GM19328 (cell line): ENCODE measurements at regions not wholly inside any gene's neighbourhood (a gene's known extent, or its start where the extent isn't known, plus 50 kb on each side); places are given as distances from the start of the nearest gene placed in this dataset.
"Not testable (repeated sequence)": the region's sequence is repeated elsewhere in the genome, so short reads cannot be mapped to it uniquely, and the experiment has no call there.

ENCODE experiments used
- ATAC-seq: cut with Tn5 transposase; IDR thresholded peaks from one replicate; pipeline ENCODE4 v1.9.1; 2021; ENCODE audit warnings: mild to moderate bottlenecking, moderate library complexity; ENCODE audit not compliant: unreplicated experiment

DNA sequence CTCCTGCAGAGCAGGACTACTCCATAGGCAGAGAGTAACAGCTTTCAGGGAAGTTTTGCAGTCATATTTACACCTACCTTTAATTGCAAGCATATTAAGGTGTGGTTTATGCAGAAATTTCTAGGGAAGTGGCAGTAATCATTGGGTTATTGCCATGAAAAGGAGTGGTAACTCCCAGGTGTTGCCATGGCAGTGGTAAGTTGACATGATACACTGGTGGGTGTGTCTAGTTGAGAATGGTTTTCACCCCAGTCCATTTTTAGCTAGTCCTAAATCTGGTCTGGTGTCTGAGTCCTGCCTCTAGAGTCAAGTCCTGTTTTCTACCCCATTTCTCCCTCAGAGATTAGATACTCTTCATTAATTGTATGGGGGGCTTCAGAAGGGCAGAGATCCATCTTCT is 128.4 kb upstream of the GMNC start:
- ATAC-seq, result no peak

DNA sequence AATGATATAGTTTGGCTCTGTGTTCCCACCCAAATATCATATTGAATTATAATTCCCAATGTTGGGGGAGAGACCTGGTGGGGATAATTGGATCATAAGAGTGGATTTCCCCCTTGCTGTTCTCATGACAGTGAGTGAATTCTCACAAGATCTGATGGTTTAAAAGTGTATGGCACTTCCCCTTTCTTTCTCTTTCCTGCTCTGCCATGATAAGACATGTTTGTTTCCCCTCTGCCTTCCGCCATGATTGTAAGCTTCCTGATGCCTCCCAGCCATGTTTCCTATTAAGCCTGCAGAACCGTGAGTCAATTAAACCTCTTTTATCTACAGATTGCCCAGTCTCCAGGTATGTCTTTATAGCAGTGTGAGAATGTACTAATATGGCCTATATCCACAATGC is 126.7 kb upstream of the GMNC start:
- ATAC-seq, result no peak

DNA sequence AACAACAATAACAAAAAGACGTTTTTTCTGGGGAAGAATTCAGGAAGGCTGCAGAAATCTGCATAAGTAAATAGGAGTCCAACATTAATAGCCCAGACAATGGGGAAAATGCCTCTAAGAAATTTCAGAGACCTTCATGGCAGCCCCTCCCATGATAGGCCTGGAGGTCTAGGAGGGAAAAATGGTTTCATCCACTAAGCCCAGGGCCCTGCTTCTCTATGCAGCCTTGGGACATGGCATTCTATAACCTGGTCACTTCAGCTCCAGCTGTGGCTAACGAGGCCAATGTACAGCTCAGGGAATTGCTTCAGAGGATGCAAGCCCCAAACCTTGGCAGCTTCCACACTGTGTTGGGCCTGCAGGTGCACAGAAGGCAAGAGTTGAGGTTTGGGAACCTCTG is 125.6 kb upstream of the GMNC start:
- ATAC-seq, result no peak

DNA sequence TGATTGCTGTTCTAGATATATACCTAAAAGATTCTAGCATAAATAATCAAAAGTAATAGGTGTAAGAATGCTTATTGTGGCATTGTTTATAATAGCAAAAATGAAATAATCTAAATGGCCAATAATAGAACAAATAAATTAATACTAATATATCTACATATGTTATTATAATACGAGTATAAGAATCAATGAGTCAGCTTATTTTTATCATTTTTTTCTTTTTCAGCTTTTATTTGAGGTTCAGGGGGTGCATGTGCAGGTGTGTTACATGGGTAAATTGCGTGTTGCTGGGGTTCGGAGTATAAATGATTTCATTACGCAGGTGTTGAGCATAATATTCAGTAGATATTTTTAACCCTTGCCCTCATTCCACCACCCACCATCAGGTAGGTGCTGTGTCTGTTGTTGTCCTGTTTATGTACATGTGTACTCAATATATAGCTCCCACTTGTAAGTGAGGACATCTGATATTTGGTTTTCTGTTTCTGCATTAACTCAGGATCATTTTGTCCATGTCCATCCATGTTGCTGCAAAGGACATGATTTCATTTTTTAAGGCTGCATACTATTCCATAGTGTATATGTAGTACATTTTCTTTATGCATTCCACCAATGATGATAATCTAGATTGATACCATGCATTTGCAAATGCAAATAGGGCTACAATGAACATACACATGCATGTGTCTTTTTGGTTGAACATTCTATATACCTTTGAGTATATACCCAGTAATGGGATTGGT is 122.2 kb upstream of the GMNC start:
- no peak for ATAC-seq

DNA sequence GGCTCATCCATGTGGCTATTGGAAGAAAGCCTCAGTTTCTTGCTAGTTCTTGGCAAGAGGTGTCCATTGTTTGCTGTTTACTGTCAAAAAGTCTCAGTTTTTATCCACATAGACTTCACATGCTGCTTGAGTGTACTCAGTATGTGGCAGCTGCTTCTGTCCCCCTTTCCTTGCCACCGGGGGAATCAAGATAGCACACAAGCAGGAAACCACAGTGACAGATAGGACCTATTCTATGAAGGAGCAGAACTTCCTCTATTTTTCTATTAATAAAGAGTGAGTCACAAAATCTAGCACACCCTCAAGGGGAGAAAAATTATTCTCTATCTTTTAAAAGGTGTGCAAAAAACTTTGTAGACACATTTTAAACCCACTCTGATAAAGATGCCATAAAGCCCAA is 121.4 kb upstream of the GMNC start:
- ATAC-seq, result no peak

DNA sequence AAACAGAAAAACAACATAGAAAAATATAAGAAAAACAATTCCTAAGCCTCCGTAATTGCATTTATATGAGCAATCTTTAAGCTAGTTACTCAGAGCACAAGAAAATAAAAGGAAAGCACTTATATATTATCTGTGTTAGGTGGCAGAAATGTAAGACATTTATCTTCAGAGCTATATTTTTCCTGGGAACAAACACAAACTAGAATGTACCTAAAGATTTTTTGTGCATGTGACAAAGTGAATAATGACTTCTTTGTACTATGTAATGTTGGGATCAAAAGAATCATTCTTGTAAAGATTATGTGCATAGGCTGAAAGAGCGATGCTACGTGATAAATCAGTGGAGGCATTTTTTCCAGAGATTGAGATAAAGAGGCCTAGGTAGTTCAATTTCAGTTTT is 111.3 kb upstream of the GMNC start:
- ATAC-seq, result no peak

DNA sequence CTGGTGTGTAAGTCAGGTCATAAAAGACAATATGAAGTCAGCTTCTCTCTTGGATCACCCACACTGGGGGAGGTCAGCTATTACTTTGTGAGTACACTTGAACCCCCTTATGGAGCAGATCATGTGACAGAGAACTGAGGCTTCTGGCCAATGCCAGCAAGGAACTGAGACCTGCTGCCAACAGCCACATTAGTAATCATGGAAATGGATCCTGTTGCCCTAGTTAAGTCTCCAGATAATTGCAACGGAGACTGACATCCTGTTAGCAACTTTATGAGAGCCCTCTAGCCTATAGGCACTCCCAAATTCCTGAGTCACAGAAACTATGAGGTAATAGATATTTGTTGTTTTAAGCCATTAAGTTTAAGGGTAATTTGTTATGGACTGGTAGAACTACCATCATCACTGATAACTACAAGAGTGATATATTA is 110.4 kb upstream of the GMNC start:
- no peak for ATAC-seq

DNA sequence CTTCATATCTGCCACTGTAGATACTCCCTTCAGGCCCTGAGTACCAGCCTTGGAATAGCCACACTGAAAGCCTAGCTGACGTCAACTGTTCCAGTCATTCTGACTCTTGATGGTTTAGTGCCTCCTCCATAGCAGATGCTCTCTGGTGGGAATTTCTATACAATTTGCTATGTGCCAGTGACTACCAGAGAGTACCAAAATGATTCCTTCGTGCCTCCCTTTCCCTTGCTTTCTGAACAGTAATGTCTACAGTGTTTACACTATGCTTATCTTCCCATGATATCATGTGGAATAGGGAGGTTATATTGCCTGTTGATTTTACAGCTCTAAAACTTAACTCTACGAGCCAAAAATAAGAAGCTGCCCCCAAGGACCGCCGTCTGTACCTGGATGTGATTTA is 109.7 kb upstream of the GMNC start:
- ATAC-seq, result no peak

DNA sequence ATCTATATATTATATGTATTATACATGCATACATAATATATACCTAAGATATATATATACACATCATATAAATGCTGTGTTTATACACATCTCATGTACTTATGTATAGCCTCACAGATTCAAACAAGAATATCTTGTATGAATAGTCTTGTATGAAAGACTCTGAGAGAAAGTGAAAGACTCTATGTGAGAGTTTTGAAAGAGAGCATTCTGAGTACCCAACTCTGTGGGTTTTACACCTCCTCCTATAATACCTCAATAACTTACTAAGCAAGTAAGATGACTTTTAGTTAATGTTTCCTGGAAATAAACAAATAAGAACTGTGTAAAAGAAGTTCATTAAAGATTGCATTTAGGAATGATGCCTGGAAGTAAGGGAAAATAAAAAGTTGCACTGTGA is 108.1 kb upstream of the GMNC start:
- no peak for ATAC-seq

DNA sequence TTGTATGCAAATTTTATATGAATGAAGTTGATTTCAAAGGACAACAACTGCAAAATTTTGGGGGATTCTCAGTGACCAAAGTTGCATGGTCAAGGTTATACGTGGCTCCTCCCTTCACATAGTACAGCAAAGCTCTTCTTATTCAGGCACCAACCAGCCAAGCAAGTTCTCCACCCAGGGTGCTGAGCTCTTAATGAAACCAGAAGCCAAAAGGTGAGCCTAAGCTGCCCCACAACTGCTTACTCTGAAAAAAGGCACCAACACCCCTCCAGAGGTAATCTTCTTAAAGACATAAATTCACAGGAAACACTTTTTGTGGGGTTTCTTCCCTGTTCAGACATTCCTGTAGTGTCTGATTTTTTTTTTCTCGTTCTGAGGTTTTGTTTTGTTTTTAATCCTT is 106.1 kb upstream of the GMNC start:
- ATAC-seq, result no peak

DNA sequence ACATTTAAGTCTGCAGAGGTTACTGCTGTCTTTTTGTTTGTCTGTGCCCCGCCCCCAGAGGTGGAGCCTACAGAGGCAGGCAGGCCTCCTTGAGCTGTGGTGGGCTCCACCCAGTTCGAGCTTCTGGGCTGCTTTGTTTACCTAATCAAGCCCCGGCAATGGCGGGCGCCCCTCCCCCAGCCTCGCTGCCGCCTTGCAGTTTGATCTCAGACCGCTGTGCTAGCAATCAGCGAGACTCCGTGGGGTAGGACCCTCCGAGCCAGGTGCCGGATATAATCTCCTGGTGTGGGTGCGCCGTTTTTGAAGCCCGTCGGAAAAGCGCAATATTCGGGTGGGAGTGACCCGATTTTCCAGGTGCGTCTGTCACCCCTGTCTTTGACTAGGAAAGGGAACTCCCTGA is 102.4 kb upstream of the GMNC start:
- not testable (repeated sequence) for ATAC-seq

DNA sequence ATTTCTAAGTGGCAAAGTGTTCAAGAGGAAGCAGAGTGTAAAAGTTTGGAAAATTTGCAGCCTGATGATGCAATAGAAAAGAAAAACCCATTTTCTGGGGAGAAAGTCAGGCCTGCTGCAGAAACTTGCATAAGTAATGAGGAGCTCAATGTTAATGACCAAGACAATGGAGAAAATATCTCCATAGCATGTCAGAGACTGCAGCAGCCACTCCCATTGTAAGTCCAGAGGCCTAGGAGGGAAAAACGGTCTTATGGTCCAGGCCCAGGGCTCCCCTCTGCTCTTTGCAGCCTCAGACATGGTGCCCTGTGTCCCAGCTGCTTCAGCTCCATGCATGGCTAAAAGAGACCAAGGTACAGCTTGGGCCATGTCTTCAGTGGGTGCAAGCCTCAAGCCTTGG is 96.6 kb upstream of the GMNC start:
- no peak for ATAC-seq

DNA sequence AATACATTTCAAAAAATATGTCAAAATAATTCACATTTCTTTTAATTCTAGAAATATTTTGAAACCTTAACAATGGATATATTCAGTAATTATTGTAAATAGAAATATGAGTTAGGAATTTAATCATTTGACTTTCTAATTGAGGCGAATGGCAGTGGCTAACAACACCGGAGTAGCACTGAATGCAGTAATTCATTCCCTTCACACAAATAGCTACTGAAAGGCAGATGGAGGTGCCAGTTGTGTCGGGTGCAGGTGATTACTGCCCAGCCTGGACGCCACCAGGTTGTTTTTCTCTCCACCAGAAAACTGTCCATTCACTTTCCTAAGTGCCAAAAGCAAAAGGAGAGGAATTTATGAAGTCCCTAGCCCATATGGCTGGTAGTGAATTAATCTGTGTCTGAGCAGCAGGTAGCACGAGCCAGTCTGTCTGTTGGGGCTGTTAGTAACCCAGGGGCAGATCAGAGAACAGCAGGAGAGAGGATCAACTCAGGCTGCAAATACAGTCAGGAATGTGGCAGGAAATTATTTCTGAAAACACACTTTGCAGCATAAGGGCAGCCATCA is 79.3 kb upstream of the GMNC start:
- no peak for ATAC-seq

DNA sequence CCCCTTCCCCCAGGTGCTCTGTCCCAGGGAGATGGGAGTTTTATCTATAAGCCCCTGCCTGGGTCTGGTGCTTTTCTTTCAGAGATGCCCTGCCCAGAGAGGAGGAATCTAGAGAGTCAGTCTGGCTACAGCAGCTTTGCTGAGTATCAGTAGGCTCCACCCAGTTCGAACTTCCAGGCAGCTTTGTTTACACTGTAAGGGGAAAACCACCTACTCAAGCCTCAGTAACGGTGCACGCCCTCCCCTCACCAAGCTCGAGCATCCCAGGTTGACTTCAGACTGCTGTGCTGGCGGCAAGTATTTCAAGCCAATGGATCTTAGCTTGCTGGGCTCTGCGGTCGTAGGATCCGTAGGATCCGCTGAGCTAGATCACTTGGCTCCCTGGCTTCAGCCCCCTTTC is 72.1 kb upstream of the GMNC start:
- not testable (repeated sequence) for ATAC-seq

DNA sequence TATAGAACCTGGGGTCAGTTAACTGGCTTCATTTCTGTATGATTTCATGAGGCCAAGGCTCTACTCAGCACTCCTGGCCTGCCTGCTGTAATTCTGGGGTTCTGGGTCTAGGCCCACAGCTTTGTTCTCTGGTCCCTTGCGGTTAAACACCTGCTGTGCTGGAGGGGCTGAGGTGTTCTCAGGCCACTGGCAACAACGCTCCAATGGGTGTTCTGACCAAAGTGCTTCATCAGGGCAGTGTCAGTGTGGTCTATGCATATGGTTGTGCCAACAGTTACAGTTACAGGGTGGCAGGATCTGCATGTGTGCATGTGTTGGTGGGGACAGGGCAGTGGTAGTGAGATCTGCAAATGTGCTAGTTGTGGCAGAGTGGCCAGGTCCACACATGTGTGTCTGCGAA is 64.1 kb upstream of the GMNC start:
- no peak for ATAC-seq

DNA sequence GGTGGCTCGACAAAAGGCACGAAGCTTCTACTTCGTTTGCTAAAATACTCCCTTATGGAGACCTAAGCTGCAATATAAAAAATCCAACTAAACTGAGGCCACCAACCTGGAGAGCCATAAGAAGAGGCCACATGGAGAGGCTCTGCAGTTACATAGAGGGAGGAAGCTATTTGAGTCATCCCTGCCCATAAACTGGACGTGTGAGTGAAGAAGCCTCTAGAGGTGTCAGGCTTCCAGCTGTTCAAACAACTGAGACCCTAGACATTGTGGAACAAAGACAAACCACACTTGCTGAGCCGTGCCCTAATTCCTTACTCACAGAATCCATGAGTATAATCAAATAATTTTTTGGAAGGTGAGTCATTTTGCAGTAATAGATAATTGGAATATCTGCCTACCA is 50.2 kb upstream of the GMNC start:
- ATAC-seq, result no peak
